ENCODE measurements at regions not wholly inside any gene's neighbourhood (a gene's known extent, or its start where the extent isn't known, plus 50 kb on each side); places are given as distances from the start of the nearest gene placed in this dataset.

DNA sequence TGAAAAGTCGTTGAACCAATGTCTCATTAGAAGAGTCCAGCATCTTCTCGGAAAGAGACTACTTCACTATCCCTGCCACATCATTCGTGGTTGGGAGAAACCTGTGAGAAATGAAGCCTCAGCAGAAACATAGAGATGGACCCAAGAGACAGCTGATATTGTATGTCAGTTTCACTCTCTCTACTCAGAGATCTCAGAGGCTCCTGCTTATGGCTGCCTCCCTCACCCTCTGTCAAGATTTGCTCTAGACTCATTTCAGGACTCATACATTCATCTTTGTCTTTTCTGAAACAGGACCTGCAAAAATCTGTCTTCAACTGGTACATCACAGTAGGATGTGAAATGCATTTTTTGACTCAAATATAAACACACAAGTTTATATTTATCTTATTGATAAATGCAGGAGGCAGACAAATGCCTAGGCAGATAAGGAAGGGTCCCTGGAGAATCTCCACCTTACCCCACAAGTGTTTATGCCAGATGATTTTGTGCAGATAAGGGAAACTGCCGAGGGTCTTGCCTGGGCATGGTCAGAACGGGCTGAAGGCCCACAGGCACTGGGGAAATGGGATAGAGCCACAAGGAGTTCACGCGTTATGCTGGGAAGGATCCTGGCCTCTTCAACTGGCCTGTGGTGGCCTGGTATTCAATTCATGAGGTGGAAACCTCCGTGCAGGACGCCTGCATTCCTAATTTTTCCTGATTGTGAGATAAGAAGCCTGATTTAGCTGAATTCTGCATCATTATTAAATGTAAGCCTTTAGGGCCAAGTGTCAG is 1834.0 kb upstream of the PCDH20 start:
- RAD21 ChIA-PET (ENCODE audit: unreplicated experiment): no interaction called here
- POLR2A ChIA-PET: no interaction called here
- BruUV-seq (replicated peaks): no TSS peak
- TF ChIP-seq RBBP5 (conservative IDR thresholded peaks at IDR 0.05) (no peak), SIX5 (IDR thresholded peaks at IDR 0.05; ENCODE audit: low read depth, low read length, severe bottlenecking) (no peak), JUNB (IDR thresholded peaks at IDR 0.05) (no peak), SPI1 (IDR thresholded peaks at IDR 0.05; ENCODE audit: borderline replicate concordance, insufficient read depth, low read depth, low read length) (no peak), PML (IDR thresholded peaks at IDR 0.05; ENCODE audit: low read length) (no peak), NFYA (IDR thresholded peaks at IDR 0.05; ENCODE audit: borderline replicate concordance, low read depth, low read length) (no peak), KAT2A (conservative IDR thresholded peaks at IDR 0.05; ENCODE audit: control insufficient read depth, low read depth, low read length) (no peak), BRCA1 (IDR thresholded peaks at IDR 0.05; ENCODE audit: low read depth, low read length) (no peak), MYB (IDR thresholded peaks at IDR 0.05; ENCODE audit: borderline replicate concordance, low read depth, low read length) (no peak), TCF12 (IDR thresholded peaks at IDR 0.05; ENCODE audit: low read depth, low read length) (no peak), IKZF1 (conservative IDR thresholded peaks at IDR 0.05) (no peak)
- TF ChIP-seq, protein P1, sequence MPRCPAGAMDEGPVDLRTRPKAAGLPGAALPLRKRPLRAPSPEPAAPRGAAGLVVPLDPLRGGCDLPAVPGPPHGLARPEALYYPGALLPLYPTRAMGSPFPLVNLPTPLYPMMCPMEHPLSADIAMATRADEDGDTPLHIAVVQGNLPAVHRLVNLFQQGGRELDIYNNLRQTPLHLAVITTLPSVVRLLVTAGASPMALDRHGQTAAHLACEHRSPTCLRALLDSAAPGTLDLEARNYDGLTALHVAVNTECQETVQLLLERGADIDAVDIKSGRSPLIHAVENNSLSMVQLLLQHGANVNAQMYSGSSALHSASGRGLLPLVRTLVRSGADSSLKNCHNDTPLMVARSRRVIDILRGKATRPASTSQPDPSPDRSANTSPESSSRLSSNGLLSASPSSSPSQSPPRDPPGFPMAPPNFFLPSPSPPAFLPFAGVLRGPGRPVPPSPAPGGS (IDR thresholded peaks at IDR 0.05; ENCODE audit: borderline replicate concordance, insufficient read depth, low read depth, low read length, poor library complexity, severe bottlenecking): no peak
- TF ChIP-seq, protein P2, sequence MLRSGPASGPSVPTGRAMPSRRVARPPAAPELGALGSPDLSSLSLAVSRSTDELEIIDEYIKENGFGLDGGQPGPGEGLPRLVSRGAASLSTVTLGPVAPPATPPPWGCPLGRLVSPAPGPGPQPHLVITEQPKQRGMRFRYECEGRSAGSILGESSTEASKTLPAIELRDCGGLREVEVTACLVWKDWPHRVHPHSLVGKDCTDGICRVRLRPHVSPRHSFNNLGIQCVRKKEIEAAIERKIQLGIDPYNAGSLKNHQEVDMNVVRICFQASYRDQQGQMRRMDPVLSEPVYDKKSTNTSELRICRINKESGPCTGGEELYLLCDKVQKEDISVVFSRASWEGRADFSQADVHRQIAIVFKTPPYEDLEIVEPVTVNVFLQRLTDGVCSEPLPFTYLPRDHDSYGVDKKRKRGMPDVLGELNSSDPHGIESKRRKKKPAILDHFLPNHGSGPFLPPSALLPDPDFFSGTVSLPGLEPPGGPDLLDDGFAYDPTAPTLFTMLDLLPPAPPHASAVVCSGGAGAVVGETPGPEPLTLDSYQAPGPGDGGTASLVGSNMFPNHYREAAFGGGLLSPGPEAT (IDR thresholded peaks at IDR 0.05; ENCODE audit: low read depth): no peak
- TF ChIP-seq, protein P3, sequence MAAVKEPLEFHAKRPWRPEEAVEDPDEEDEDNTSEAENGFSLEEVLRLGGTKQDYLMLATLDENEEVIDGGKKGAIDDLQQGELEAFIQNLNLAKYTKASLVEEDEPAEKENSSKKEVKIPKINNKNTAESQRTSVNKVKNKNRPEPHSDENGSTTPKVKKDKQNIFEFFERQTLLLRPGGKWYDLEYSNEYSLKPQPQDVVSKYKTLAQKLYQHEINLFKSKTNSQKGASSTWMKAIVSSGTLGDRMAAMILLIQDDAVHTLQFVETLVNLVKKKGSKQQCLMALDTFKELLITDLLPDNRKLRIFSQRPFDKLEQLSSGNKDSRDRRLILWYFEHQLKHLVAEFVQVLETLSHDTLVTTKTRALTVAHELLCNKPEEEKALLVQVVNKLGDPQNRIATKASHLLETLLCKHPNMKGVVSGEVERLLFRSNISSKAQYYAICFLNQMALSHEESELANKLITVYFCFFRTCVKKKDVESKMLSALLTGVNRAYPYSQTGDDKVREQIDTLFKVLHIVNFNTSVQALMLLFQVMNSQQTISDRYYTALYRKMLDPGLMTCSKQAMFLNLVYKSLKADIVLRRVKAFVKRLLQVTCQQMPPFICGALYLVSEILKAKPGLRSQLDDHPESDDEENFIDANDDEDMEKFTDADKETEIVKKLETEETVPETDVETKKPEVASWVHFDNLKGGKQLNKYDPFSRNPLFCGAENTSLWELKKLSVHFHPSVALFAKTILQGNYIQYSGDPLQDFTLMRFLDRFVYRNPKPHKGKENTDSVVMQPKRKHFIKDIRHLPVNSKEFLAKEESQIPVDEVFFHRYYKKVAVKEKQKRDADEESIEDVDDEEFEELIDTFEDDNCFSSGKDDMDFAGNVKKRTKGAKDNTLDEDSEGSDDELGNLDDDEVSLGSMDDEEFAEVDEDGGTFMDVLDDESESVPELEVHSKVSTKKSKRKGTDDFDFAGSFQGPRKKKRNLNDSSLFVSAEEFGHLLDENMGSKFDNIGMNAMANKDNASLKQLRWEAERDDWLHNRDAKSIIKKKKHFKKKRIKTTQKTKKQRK (IDR thresholded peaks at IDR 0.05; ENCODE audit: low read depth, low read length): no peak
- TF ChIP-seq, protein P4, sequence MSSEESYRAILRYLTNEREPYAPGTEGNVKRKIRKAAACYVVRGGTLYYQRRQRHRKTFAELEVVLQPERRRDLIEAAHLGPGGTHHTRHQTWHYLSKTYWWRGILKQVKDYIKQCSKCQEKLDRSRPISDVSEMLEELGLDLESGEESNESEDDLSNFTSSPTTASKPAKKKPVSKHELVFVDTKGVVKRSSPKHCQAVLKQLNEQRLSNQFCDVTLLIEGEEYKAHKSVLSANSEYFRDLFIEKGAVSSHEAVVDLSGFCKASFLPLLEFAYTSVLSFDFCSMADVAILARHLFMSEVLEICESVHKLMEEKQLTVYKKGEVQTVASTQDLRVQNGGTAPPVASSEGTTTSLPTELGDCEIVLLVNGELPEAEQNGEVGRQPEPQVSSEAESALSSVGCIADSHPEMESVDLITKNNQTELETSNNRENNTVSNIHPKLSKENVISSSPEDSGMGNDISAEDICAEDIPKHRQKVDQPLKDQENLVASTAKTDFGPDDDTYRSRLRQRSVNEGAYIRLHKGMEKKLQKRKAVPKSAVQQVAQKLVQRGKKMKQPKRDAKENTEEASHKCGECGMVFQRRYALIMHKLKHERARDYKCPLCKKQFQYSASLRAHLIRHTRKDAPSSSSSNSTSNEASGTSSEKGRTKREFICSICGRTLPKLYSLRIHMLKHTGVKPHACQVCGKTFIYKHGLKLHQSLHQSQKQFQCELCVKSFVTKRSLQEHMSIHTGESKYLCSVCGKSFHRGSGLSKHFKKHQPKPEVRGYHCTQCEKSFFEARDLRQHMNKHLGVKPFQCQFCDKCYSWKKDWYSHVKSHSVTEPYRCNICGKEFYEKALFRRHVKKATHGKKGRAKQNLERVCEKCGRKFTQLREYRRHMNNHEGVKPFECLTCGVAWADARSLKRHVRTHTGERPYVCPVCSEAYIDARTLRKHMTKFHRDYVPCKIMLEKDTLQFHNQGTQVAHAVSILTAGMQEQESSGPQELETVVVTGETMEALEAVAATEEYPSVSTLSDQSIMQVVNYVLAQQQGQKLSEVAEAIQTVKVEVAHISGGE (CRISPR knock-in tag; IDR thresholded peaks at IDR 0.05): no peak

More for the DNA sequence above, 1834.0 kb upstream of the PCDH20 start:
- DNase-seq (ENCODE audit: low read depth, low spot score): no peak
- Histone ChIP-seq H3K9ac (ENCODE audit: control insufficient read depth, insufficient read depth, low read length) (no peak overlapping the region), H4K20me1 (ENCODE audit: control insufficient read depth, insufficient read depth) (no peaks in the 10 kb centered on the region), H3K4me2 (ENCODE audit: control insufficient read depth, insufficient read depth) (no peak overlapping the region), H3K36me3 (ENCODE audit: control insufficient read depth in 2 of 2, insufficient read depth in 2 of 2, low read length in 1 of 2) (no peaks in the 10 kb centered on the region), H3K9me3 (replicated peaks; ENCODE audit: control insufficient read depth, insufficient read depth, low read length) (no peaks in the 10 kb centered on the region), H3K4me3 (no peak overlapping the region), H2AFZ (ENCODE audit: control insufficient read depth, low read depth, low read length) (no peak overlapping the region), H3K27me3 (replicated peaks in 1 of 2; ENCODE audit: control insufficient read depth in 2 of 2, insufficient read depth in 2 of 2, low read length in 1 of 2) (no peaks in the 10 kb centered on the region), H3K79me2 (ENCODE audit: control insufficient read depth, insufficient read depth, low read length) (no peaks in the 10 kb centered on the region), H3K27ac (ENCODE audit: control insufficient read depth, insufficient read depth) (no peak overlapping the region), H3K4me1 (ENCODE audit: control insufficient read depth, insufficient read depth, low read length) (no peaks in the 10 kb centered on the region)
- no peak for ATAC-seq
- FAIRE-seq: no peak
- CTCF ChIA-PET: no interaction called here
- intact Hi-C loops (cut with micrococcal nuclease; ENCODE audit: unreplicated experiment): no loop called here
- 23% methylated on average over 9 of the region's 9 CpGs for WGBS (ENCODE audit: insufficient coverage, insufficient replicate concordance, low lambda C conversion rate, missing lambda C conversion rate)
- in situ Hi-C loops (cut with MboI): no loop called here
- SMC1A ChIA-PET (ENCODE audit: uncharacterized antibody, unreplicated experiment): no interaction called here
